Transverse colon (tissue), 4 donors: ENCODE measurements at regions not wholly inside any gene's neighbourhood (a gene's known extent, or its start where the extent isn't known, plus 50 kb on each side); places are given as distances from the start of the nearest gene placed in this dataset.

Source experiments
- DNase-seq: peaks from one replicate; pipeline ENCODE4 v3.0.0-alpha.2; 2019
- H3K27ac ChIP-seq, 4 donors: fragments of 200-600 bp; sonication (generic); 2 replicates each; pipeline ENCODE4 v1.5.1; 2016 to 2018; ENCODE audit warnings: inconsistent platforms in 4 of 4
- H3K27me3 ChIP-seq: fragments of 200-600 bp; sonication (generic); 2 replicates; pipeline ENCODE4 v1.5.1; 2017; ENCODE audit warnings: inconsistent platforms
- H3K36me3 ChIP-seq, 4 donors: fragments of 200-600 bp; sonication (generic); 2 replicates each; pipeline ENCODE4 v1.5.1; 2017 to 2019; ENCODE audit warnings: inconsistent platforms in 4 of 4
- H3K4me1 ChIP-seq, 4 donors: fragments of 200-600 bp; sonication (generic); 2 replicates each; pipeline ENCODE4 v1.5.1; 2017 to 2020; ENCODE audit warnings: inconsistent platforms in 4 of 4
- H3K4me3 ChIP-seq, 4 donors: fragments of 200-600 bp; sonication (generic); 1 replicate in 1 of 4; 2 replicates in 3 of 4; pipeline versions ENCODE4 v1.5.1 to v1.6.1; 2017 to 2019; ENCODE audit warnings: inconsistent platforms in 4 of 4
- H3K9me3 ChIP-seq, 2 donors: fragments of 200-600 bp; sonication (generic); 2 replicates each; pipeline ENCODE4 v1.5.1; 2017 to 2019; ENCODE audit warnings: inconsistent platforms in 2 of 2
- EP300 ChIP-seq: sonication (generic); formaldehyde crosslinking; IDR thresholded peaks from one replicate; pipeline ENCODE4 v1.6.1; 2017; ENCODE audit warnings: antibody characterized with exemption, low read depth
- POLR2A ChIP-seq: fragments of 450-650 bp; IDR thresholded peaks from one replicate; pipeline ENCODE4 v1.6.1; 2016; ENCODE audit warnings: antibody characterized with exemption, mild to moderate bottlenecking, moderate library complexity
- POLR2AphosphoS5 ChIP-seq, 3 donors: sonication (generic); formaldehyde crosslinking; IDR thresholded peaks; one replicate each; pipeline ENCODE4 v1.6.1; 2016; ENCODE audit warnings: antibody characterized with exemption in 3 of 3
- WGBS, 2 donors: methylation state at CpG; one replicate each; pipeline ENCODE4 v1.1.5; 2018; ENCODE audit warnings: low coverage in 1 of 2; 5-methylcytosine and 5-hydroxymethylcytosine counted together
- in situ Hi-C, 4 donors: fragments of 200-750 bp; cut with MboI; loops; one replicate each; pipeline versions ENCODE4 v1.15.0 to v1.15.1; 2017; ENCODE audit warnings: low sequenced_read_pairs in 3 of 4, low pct_ligation_motif_present in 1 of 4, low pct_unique_long_range_greater_than_20kb in 1 of 4
- intact Hi-C: fragments of 100-400 bp; cut with DNase I; formaldehyde crosslinking; loops from one replicate; pipeline ENCODE4 v1.15.1; 2023; ENCODE audit warnings: low total_unique reads
- TF ChIP-seq, protein P1 (sequence below), 5 experiments: fragments of 200-600 bp in 3 of 5; fragments of 450-650 bp in 2 of 5; sonication (generic) in 3 of 5; IDR thresholded peaks; 1 replicate in 2 of 5; 2 replicates in 3 of 5; pipeline ENCODE4 v1.5.1; 2016 to 2017; ENCODE audit warnings: antibody characterized with exemption in 5 of 5, inconsistent platforms in 3 of 5, mild to moderate bottlenecking in 2 of 5, moderate library complexity in 1 of 5

DNA sequence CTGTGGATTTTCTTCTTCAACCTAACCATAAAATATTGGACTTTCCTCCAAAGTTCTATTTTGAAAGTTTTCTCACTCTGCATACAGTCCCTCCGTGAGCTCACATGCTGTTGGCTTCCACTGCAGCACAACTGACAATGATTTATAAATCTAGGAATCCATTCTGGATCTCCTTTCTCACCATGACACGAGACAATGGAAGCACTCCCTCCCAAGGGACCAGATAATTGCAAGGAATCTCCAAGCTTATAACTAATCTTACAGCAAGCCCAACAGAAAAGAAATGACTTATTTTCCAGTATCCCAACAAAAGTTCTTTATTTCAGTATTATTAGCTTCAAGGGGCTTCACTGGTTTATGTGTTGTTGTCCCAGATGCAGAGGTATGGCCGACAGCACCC lies 729.0 kb downstream of the RFPL4B start:
- WGBS, 2 donors, result 71 to 76% methylated on average over 2 to 3 of the region's 3 CpGs

DNA sequence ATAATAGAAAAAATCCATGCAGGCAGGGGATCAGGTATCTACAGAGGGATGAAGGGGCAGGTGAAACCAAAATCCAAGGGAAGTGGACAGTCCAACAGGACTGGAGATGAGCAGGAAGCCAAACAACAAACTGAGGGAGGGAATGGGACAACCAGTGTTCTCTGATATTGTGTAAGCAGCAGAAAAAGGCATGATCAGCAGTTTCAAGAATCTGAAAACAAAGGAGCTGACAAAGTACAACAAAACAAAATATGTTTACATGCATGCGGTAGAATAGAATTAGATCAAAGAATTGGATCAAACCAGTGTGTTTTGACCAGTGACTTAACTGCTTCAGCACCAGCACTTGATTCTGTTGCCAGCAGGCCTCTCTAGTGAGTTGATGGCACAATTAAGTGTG lies 729.7 kb downstream of the RFPL4B start:
- TF ChIP-seq POLR2A, result no peak
- TF ChIP-seq EP300, result no peak
- TF ChIP-seq, protein P1, sequence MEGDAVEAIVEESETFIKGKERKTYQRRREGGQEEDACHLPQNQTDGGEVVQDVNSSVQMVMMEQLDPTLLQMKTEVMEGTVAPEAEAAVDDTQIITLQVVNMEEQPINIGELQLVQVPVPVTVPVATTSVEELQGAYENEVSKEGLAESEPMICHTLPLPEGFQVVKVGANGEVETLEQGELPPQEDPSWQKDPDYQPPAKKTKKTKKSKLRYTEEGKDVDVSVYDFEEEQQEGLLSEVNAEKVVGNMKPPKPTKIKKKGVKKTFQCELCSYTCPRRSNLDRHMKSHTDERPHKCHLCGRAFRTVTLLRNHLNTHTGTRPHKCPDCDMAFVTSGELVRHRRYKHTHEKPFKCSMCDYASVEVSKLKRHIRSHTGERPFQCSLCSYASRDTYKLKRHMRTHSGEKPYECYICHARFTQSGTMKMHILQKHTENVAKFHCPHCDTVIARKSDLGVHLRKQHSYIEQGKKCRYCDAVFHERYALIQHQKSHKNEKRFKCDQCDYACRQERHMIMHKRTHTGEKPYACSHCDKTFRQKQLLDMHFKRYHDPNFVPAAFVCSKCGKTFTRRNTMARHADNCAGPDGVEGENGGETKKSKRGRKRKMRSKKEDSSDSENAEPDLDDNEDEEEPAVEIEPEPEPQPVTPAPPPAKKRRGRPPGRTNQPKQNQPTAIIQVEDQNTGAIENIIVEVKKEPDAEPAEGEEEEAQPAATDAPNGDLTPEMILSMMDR (IDR thresholded peaks at IDR 0.05), result no peak
- no peak for TF ChIP-seq POLR2AphosphoS5 (IDR thresholded peaks at IDR 0.05)
- H3K36me3 ChIP-seq, result no peaks in the 10 kb centered on the region
- H3K27me3 ChIP-seq, result no peaks in the 10 kb centered on the region
- no peak overlapping the region for H3K4me3 ChIP-seq
- no peak for DNase-seq
- no peak overlapping the region for H3K27ac ChIP-seq
- in situ Hi-C loops, result no loop called here
- no peaks in the 10 kb centered on the region for H3K4me1 ChIP-seq
- no peaks in the 10 kb centered on the region for H3K9me3 ChIP-seq
- WGBS, 2 donors, result 71 to 86% methylated on average over 1 of the region's 1 CpG
- intact Hi-C loops, result no loop called here

More for the DNA sequence above, 729.0 kb downstream of the RFPL4B start:
- no peak for DNase-seq
- no peak for TF ChIP-seq POLR2A
- no peak for TF ChIP-seq POLR2AphosphoS5 (IDR thresholded peaks at IDR 0.05)
- TF ChIP-seq, protein P1 (IDR thresholded peaks at IDR 0.05), result no peak
- TF ChIP-seq EP300, result no peak
- in situ Hi-C loops, result no loop called here
- Histone ChIP-seq H3K27ac (no peak overlapping the region), H3K4me3 (no peak overlapping the region), H3K36me3 (no peaks in the 10 kb centered on the region), H3K4me1 (no peaks in the 10 kb centered on the region), H3K27me3 (no peaks in the 10 kb centered on the region), H3K9me3 (no peaks in the 10 kb centered on the region)
- intact Hi-C loops, result no loop called here

DNA sequence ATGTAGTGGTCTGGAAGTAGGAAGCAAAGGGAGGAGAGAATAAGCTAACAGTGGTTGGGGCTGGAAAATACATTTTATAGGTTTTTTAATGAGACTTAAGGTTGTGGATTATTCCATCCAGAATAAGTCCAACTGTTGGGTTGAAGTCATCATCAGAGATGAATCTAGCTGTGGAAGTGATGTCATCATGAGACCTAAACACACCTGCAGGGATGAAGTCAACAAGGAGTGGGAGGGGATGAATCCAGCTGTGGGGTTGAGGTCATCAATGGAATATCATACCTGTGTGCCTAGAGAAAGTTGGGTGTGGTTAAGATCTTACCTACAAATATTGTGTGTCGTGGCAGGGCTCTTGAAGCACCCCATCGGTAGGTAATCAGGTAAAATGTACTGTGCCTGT lies 730.7 kb downstream of the RFPL4B start:
- Histone ChIP-seq H3K36me3 (no peaks in the 10 kb centered on the region), H3K4me3 (no peak overlapping the region), H3K27ac (no peak overlapping the region), H3K4me1 (no peaks in the 10 kb centered on the region), H3K27me3 (no peaks in the 10 kb centered on the region), H3K9me3 (no peaks in the 10 kb centered on the region)
- DNase-seq, result no peak
- WGBS, 2 donors, result 83% methylated on average over 2 of the region's 2 CpGs; no CpG with 5 or more reads in 1 of the 2 donors
- in situ Hi-C loops, result no loop called here
- intact Hi-C loops, result no loop called here
- TF ChIP-seq, protein P1 (IDR thresholded peaks at IDR 0.05), result no peak
- no peak for TF ChIP-seq POLR2AphosphoS5 (IDR thresholded peaks at IDR 0.05)
- no peak for TF ChIP-seq EP300
- TF ChIP-seq POLR2A, result no peak

DNA sequence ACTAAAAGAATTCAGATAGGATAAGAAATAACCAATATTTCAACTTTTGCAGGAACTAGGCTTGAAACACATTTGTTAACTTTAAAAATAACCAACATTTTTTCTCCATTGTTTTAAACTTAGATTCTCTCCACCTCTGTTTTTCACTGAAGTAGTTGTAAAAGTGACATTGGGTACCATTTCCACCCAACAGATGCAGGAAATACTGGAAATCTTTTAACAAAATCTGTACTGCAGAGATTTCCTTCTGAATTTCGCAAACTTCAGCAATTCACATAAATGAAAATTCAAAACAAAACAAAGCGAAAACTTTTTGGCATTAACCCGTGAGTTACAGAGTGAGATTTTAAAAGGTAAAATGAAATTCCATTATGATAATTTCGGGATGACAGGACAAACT lies 731.7 kb downstream of the RFPL4B start:
- Histone ChIP-seq H3K36me3 (no peaks in the 10 kb centered on the region), H3K4me3 (no peak overlapping the region), H3K27ac (no peak overlapping the region), H3K27me3 (no peaks in the 10 kb centered on the region), H3K9me3 (no peaks in the 10 kb centered on the region), H3K4me1 (no peaks in the 10 kb centered on the region)
- TF ChIP-seq, protein P1 (IDR thresholded peaks at IDR 0.05), result no peak
- intact Hi-C loops, result no loop called here
- no peak for DNase-seq
- 68 to 78% methylated on average over 4 of the region's 4 CpGs for WGBS, 2 donors
- in situ Hi-C loops, result no loop called here
